Urinary bladder (tissue), 3 donors: ENCODE measurements at regions not wholly inside any gene's neighbourhood (a gene's known extent, or its start where the extent isn't known, plus 50 kb on each side); places are given as distances from the start of the nearest gene placed in this dataset.

Source experiments
- DNase-seq: peaks from one replicate; pipeline ENCODE4 v3.0.0-alpha.2; 2015; ENCODE audit errors: extremely low spot score
- H3K27ac ChIP-seq: one replicate; pipeline ENCODE4 v1.5.1; 2013; ENCODE audit warnings: low read depth, mild to moderate bottlenecking, moderate library complexity
- H3K36me3 ChIP-seq: one replicate; pipeline ENCODE4 v1.6.1; 2013; ENCODE audit warnings: mild to moderate bottlenecking, moderate library complexity; ENCODE audit not compliant: insufficient read depth
- H3K4me1 ChIP-seq: one replicate; pipeline ENCODE4 v1.6.1; 2013; ENCODE audit warnings: mild to moderate bottlenecking, moderate library complexity; ENCODE audit not compliant: insufficient read depth
- H3K4me3 ChIP-seq: one replicate; pipeline ENCODE4 v1.5.1; 2013; ENCODE audit warnings: low read depth, low read length
- WGBS: extraction: QIAGEN DNeasy Blood & Tissue Kit; methylation state at CpG from one replicate; pipeline ENCODE4 v1.1.7; 2013; 5-methylcytosine and 5-hydroxymethylcytosine counted together
- donor health status: healthy with polysubstance abuse.
- donor health status: healthy.

- H3K36me3 ChIP-seq = no peaks in the 10 kb centered on the region
- no peaks in the 10 kb centered on the region for H3K4me1 ChIP-seq
- no peak overlapping the region for H3K4me3 ChIP-seq
- WGBS = 92% methylated on average over 5 of the region's 5 CpGs
- DNase-seq = no peak
- no peak overlapping the region for H3K27ac ChIP-seq
Measured at GRCh38 chr6:111972745-111973117, 81.2 kb upstream of the CCN6 start.

GRCh38 chr6:111973118-111973761 is 80.7 kb upstream of the CCN6 start:
- Histone ChIP-seq H3K27ac (no peak overlapping the region), H3K36me3 (no peaks in the 10 kb centered on the region), H3K4me3 (no peak overlapping the region), H3K4me1 (no peaks in the 10 kb centered on the region)
- 17% methylated on average over 12 of the region's 12 CpGs for WGBS
- no peak for DNase-seq

- 91% methylated on average over 5 of the region's 5 CpGs for WGBS
- DNase-seq = no peak
- no peak overlapping the region for H3K4me3 ChIP-seq
Measured at GRCh38 chr6:111973927-111974639, 79.8 kb upstream of the CCN6 start.

GRCh38 chr6:111975466-111975865 is 78.4 kb upstream of the CCN6 start:
- no peaks in the 10 kb centered on the region for H3K4me1 ChIP-seq
- H3K27ac ChIP-seq = no peak overlapping the region
- no peaks in the 10 kb centered on the region for H3K36me3 ChIP-seq
- 92% methylated on average over 6 of the region's 6 CpGs for WGBS
- H3K4me3 ChIP-seq = no peak overlapping the region
- DNase-seq = no peak

More at GRCh38 chr6:111973927-111974639, 79.8 kb upstream of the CCN6 start:
- H3K4me1 ChIP-seq = no peaks in the 10 kb centered on the region
- H3K36me3 ChIP-seq = no peaks in the 10 kb centered on the region
- H3K27ac ChIP-seq = no peak overlapping the region

- Histone ChIP-seq H3K4me3 (no peak overlapping the region), H3K36me3 (no peaks in the 10 kb centered on the region), H3K27ac (no peak overlapping the region), H3K4me1 (no peaks in the 10 kb centered on the region)
- 70% methylated on average over 2 of the region's 2 CpGs for WGBS
- no peak for DNase-seq
Measured at GRCh38 chr6:111976139-111976538, 77.8 kb upstream of the CCN6 start.

GRCh38 chr6:111978532-111979149 is 75.3 kb upstream of the CCN6 start:
- Histone ChIP-seq H3K4me3 (no peak overlapping the region), H3K27ac (no peak overlapping the region), H3K4me1 (no peaks in the 10 kb centered on the region), H3K36me3 (no peaks in the 10 kb centered on the region)
- WGBS = 97% methylated on average over 3 of the region's 3 CpGs
- DNase-seq = no peak

- H3K4me1 ChIP-seq = no peaks in the 10 kb centered on the region
- no peak overlapping the region for H3K4me3 ChIP-seq
- no peak for DNase-seq
- no peaks in the 10 kb centered on the region for H3K36me3 ChIP-seq
- WGBS = 90% methylated on average over 6 of the region's 6 CpGs
- H3K27ac ChIP-seq = no peak overlapping the region
Measured at GRCh38 chr6:111979633-111980032, 74.3 kb upstream of the CCN6 start.

- H3K4me3 ChIP-seq = no peak overlapping the region
- WGBS = 57% methylated on average over 6 of the region's 6 CpGs
- DNase-seq = no peak
- no peaks in the 10 kb centered on the region for H3K4me1 ChIP-seq
- H3K36me3 ChIP-seq = no peaks in the 10 kb centered on the region
- H3K27ac ChIP-seq = no peak overlapping the region
Measured at GRCh38 chr6:111980143-111980542, 73.8 kb upstream of the CCN6 start.

GRCh38 chr6:111980971-111981840 is 72.7 kb upstream of the CCN6 start:
- 70% methylated on average over 8 of the region's 8 CpGs for WGBS
- DNase-seq = no peak
- H3K4me3 ChIP-seq = no peak overlapping the region
- no peaks in the 10 kb centered on the region for H3K4me1 ChIP-seq
- no peak overlapping the region for H3K27ac ChIP-seq
- H3K36me3 ChIP-seq = no peaks in the 10 kb centered on the region

- 87% methylated on average over 1 of the region's 1 CpG for WGBS
- H3K4me3 ChIP-seq = no peak overlapping the region
- no peaks in the 10 kb centered on the region for H3K4me1 ChIP-seq
- no peaks in the 10 kb centered on the region for H3K36me3 ChIP-seq
- no peak for DNase-seq
- no peak overlapping the region for H3K27ac ChIP-seq
Measured at GRCh38 chr6:111982681-111983080, 71.2 kb upstream of the CCN6 start.

GRCh38 chr6:111983193-111983592 is 70.7 kb upstream of the CCN6 start:
- WGBS = 92% methylated on average over 3 of the region's 3 CpGs
- H3K27ac ChIP-seq = no peak overlapping the region
- H3K36me3 ChIP-seq = no peaks in the 10 kb centered on the region

GRCh38 chr6:111984081-111984480 is 69.8 kb upstream of the CCN6 start:
- no peaks in the 10 kb centered on the region for H3K4me1 ChIP-seq
- H3K36me3 ChIP-seq = no peaks in the 10 kb centered on the region
- DNase-seq = no peak
- H3K27ac ChIP-seq = no peak overlapping the region
- WGBS = 90% methylated on average over 4 of the region's 4 CpGs
- no peak overlapping the region for H3K4me3 ChIP-seq

More at GRCh38 chr6:111983193-111983592, 70.7 kb upstream of the CCN6 start:
- Histone ChIP-seq H3K4me3 (no peak overlapping the region), H3K4me1 (no peaks in the 10 kb centered on the region)
- DNase-seq = no peak

GRCh38 chr6:111984516-111985201 is 69.2 kb upstream of the CCN6 start:
- Histone ChIP-seq H3K4me3 (no peak overlapping the region), H3K36me3 (no peaks in the 10 kb centered on the region), H3K4me1 (no peaks in the 10 kb centered on the region), H3K27ac (no peak overlapping the region)
- WGBS = 90% methylated on average over 5 of the region's 5 CpGs
- DNase-seq = no peak
